HUES64 (cell line): ENCODE measurements at regions not wholly inside any gene's neighbourhood (a gene's known extent, or its start where the extent isn't known, plus 50 kb on each side); places are given as distances from the start of the nearest gene placed in this dataset.

Experiments used
- H3K27ac ChIP-seq: 2 replicates; pipeline ENCODE4 v1.7.0; 2013; ENCODE audit warnings: low read depth, low read length, inconsistent platforms
- H3K27me3 ChIP-seq: 2 replicates; pipeline ENCODE4 v1.6.1; 2013; ENCODE audit warnings: mild to moderate bottlenecking, low read length; ENCODE audit not compliant: insufficient read depth
- H3K36me3 ChIP-seq: 2 replicates; pipeline ENCODE4 v1.6.1; 2013; ENCODE audit warnings: mild to moderate bottlenecking, low read length; ENCODE audit not compliant: insufficient read depth
- H3K4me1 ChIP-seq: 2 replicates; pipeline ENCODE4 v1.6.1; 2013; ENCODE audit warnings: mild to moderate bottlenecking, low read length, moderate library complexity; ENCODE audit not compliant: insufficient read depth
- H3K4me3 ChIP-seq: 2 replicates; pipeline ENCODE4 v1.5.1; 2013; ENCODE audit warnings: mild to moderate bottlenecking, low read length, moderate library complexity
- H3K9ac ChIP-seq: 2 replicates; pipeline ENCODE4 v1.6.1; 2013; ENCODE audit warnings: mild to moderate bottlenecking, low read depth, low read length
- H3K9me3 ChIP-seq: 2 replicates; pipeline ENCODE4 v1.6.1; 2013; ENCODE audit warnings: low read depth, low read length; ENCODE audit not compliant: insufficient read depth
- WGBS: fragments of 150-250, 120-280 bp; methylation state at CpG from one replicate; pipeline ENCODE4 v1.1.7; 2013; ENCODE audit warnings: missing lambda C conversion rate; 5-methylcytosine and 5-hydroxymethylcytosine counted together

DNA sequence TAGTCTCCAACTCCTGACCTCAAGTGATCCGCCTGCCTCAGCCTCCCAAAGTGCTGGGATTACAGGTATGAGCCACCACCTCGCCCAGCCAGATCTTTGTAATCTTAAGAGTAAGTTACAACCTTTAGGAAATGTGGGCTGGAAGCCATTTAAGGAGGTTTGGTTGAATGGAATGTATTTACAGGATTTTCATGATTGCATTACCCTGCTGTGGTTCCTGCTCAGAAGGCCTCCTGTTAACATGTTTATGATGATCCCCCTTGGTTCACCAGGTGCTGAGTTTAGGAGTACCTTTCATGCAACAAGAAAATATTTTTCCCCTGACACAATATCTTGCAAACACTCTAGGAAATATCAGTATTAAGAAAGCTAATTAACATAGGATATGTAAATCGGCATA is 187.4 kb upstream of the SH3BP4 start:
- no peaks in the 10 kb centered on the region for H3K4me1 ChIP-seq
- peaks cover 10% of the 10 kb centered on the region; the same call in 1 of the 2 replicates for H3K9me3 ChIP-seq
- H3K4me3 ChIP-seq, result no peak overlapping the region
- no peak overlapping the region for H3K27ac ChIP-seq
- no peaks in the 10 kb centered on the region for H3K36me3 ChIP-seq
- H3K27me3 ChIP-seq, result no peaks in the 10 kb centered on the region
- H3K9ac ChIP-seq, result no peak overlapping the region
- 96% methylated on average over 3 of the region's 3 CpGs for WGBS

DNA sequence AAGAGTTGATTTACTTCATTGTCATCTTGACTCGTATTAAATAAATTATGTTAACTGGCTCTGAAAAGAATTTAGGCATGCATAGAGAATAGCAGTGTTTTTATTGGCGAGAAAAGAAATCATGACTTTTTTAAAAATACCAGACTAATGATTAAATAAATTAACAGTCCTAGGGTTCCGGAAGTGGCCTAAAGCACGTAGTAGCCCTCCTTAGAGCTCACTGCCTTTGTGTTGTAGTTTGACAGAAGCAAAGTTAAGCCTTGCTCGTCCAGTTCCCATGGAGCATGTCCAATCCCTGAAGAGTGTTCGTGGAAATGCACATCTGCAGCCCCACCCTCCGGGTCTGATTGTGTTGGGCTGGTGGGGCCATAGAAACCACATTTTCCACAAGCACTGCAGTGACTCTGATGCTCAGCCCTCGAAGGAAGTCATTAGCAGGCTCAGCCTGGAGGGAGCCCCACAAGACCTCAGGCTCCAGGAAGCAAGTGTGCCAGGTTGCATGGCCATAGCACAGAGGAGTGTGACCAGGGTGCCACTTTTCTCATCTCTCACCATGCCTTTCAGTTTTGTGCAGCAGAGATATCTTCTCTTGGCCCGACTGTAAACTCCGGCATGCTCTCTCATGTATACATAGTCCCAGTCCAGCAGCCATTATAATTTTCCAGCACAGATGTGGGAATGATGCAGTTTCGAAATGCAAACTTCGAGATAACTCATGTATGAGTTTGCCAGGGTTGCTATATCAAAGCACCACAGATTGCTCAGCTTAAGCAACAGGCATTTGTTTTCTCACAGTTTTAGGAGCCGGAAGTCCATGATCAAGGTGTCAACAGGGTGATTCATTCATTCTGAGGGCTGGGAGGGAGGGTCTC is 188.6 kb upstream of the SH3BP4 start:
- no peaks in the 10 kb centered on the region for H3K36me3 ChIP-seq
- WGBS, result 88% methylated on average over 12 of the region's 13 CpGs
- H3K27me3 ChIP-seq, result no peaks in the 10 kb centered on the region
- peaks cover 10% of the 10 kb centered on the region; the same call in 1 of the 2 replicates for H3K9me3 ChIP-seq
- H3K4me1 ChIP-seq, result no peaks in the 10 kb centered on the region
- H3K9ac ChIP-seq, result no peak overlapping the region
- no peak overlapping the region for H3K4me3 ChIP-seq
- no peak overlapping the region for H3K27ac ChIP-seq

DNA sequence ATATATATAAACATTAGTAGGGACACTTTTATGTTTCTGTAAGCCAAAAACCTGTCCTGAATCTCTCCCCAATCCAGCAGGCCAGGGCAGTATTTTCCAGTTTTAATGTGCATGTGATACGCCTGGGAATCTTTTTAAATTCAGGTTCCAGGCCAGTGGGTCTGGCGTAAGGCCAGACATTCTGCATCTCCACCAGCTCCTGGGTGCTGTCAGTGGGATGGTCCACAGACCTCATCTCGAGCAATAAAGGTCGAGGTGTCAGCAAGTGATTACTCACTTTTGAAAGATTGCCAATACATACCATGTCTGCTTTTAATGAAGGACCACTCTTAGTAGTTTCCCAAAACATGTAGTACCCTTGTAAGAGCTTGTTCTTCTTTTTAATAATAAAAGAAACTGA is 189.9 kb upstream of the SH3BP4 start:
- peaks cover 10% of the 10 kb centered on the region; the same call in 1 of the 2 replicates for H3K9me3 ChIP-seq
- H3K4me3 ChIP-seq, result no peak overlapping the region
- no peak overlapping the region for H3K27ac ChIP-seq
- H3K9ac ChIP-seq, result no peak overlapping the region
- no peaks in the 10 kb centered on the region for H3K27me3 ChIP-seq
- WGBS, result 87% methylated on average over 4 of the region's 4 CpGs
- no peaks in the 10 kb centered on the region for H3K36me3 ChIP-seq
- no peaks in the 10 kb centered on the region for H3K4me1 ChIP-seq

DNA sequence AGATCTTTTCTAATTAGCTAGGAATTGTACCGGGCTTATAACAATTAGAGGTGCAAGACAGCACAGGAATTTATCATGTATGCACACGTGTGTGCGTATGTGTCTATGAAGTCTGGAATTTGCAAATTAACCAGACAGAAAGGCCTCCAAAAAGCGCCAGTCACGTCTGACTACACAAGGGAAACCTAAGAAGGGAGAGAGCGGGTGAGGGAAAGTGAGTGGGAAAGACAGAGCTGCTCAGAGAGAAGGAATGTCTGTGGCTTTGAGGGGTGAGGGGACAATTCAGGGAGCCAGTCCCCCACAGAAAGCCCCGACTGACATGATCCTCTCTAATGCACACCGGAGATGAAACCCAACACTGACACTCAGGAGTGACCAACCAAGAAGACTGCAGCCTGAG is 197.7 kb upstream of the SH3BP4 start:
- Histone ChIP-seq H3K4me3 (no peak overlapping the region), H3K27me3 (no peaks in the 10 kb centered on the region), H3K9me3 (no peaks in the 10 kb centered on the region), H3K36me3 (no peaks in the 10 kb centered on the region), H3K27ac (no peak overlapping the region), H3K9ac (no peak overlapping the region), H3K4me1 (no peaks in the 10 kb centered on the region)
- WGBS, result 92% methylated on average over 8 of the region's 8 CpGs

DNA sequence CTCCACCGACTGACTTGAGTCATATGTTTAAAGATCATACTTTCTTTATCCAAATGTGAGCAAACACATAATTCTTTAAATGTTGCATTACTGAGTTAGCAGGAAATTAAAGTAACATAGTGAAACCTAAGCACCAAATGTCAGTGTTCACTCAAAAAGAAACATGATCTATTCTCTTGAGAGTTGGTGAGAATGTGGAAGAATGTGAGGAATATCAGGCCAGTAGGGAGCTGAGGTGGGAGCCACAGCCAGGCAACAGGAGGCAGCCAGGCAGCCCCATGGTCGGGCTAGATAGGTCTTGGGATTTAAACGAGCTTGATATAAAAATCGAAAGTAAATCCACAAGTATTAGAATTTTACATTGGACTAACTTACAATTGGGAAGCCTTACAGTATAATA is 198.1 kb upstream of the SH3BP4 start:
- H3K9ac ChIP-seq, result no peak overlapping the region
- no peak overlapping the region for H3K27ac ChIP-seq
- WGBS, result 88% methylated on average over 2 of the region's 4 CpGs
- H3K9me3 ChIP-seq, result no peaks in the 10 kb centered on the region
- H3K4me1 ChIP-seq, result no peaks in the 10 kb centered on the region
- H3K36me3 ChIP-seq, result no peaks in the 10 kb centered on the region
- no peaks in the 10 kb centered on the region for H3K27me3 ChIP-seq
- H3K4me3 ChIP-seq, result no peak overlapping the region

DNA sequence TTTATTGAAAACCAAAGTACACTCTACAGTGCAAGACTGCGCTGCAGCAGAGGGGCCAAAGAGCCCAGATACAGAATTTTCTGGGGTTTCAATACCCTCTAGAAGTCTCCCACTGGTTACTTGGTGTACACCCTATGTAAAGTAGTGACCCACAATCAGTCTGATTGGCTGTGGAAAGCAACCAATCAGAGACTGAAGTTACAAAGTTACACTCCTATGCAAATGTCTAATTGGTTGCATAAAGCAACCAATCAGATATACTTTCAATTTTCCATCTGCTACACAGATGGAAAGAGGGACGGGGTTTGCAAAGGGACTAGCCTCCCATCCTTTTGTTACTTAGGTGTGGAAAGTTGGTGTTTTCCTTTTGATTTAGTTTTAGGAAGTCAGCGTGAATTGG is 198.9 kb upstream of the SH3BP4 start:
- H3K4me1 ChIP-seq, result no peaks in the 10 kb centered on the region
- no peak overlapping the region for H3K9ac ChIP-seq
- no peaks in the 10 kb centered on the region for H3K36me3 ChIP-seq
- no peak overlapping the region for H3K4me3 ChIP-seq
- H3K27ac ChIP-seq, result no peak overlapping the region
- WGBS, result 96% methylated on average over 3 of the region's 3 CpGs
- H3K27me3 ChIP-seq, result no peaks in the 10 kb centered on the region
- H3K9me3 ChIP-seq, result 0 out of 2 replicates have a peak, but pooled peaks cover 4% of the 10 kb centered on the region

DNA sequence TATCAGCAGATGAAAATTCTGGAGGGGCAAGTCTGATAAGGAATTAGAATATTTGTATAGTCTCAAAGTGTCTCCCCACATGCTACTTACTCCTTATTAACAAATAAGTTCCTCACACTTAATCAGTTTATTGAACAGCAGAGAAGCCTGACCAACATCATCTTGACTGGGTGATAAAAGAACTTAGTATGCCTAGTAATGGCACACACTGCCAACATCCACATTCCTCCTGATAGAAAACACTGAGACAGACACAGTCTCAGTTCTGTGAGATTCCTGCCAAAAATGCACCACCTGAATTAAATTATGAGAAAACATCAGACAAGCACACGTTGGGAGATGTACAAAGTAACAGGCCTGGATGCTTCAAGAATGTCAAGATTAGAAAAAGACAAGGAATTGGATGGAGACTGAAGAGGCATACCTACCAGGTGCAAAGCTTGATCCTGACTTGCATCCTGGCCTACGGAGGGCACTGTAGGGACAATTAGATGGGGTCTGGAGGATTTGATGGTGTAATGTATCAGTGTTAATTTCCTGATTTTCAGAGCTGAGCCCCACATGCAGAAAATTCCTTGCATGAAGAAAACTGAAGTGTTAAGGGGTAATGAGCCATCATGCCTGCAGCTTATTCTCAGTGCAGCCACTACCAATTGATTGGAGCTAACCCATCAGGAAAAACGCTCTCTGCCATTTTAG is 200.4 kb upstream of the SH3BP4 start:
- WGBS, result 70% methylated on average over 3 of the region's 3 CpGs
- 0 out of 2 replicates have a peak, but pooled peaks cover 4% of the 10 kb centered on the region for H3K9me3 ChIP-seq
- no peaks in the 10 kb centered on the region for H3K27me3 ChIP-seq
- no peak overlapping the region for H3K4me3 ChIP-seq
- no peak overlapping the region for H3K9ac ChIP-seq
- H3K36me3 ChIP-seq, result no peaks in the 10 kb centered on the region
- H3K4me1 ChIP-seq, result no peaks in the 10 kb centered on the region
- no peak overlapping the region for H3K27ac ChIP-seq

DNA sequence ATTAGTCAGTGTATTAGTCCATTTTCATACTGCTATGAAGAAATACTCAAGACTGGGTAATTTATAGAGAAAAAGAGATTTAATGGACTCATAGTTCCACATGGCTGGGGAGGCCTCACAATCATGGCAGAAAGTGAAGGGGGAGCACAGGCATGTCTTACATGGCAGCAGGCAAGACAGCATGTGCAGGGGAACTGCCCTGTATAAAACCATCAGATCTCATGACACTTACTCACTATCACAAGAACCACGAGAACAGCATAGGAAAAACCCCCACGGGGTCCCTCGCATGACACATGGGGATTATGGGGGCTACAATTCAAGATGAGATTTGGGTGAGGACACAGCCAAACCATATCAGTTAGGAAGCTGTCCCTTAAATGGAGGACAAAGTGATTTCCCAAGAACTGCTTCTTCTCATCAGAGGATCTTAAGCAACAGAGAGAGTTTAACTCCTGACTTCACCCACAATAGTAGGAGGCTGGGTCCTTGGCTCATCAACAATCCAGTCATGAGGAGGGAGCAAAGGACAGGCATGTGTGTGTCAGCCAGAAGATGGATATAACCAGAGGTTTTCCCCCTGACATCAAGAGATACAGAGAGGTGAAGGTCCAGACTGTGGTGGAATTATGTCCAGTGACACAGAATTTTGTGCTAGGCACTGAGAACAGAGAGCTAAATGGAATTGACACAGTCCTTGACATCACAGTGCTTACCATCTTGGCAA is 203.8 kb upstream of the SH3BP4 start:
- Histone ChIP-seq H3K9ac (no peak overlapping the region), H3K27me3 (no peaks in the 10 kb centered on the region), H3K9me3 (0 out of 2 replicates have a peak, but pooled peaks cover 4% of the 10 kb centered on the region), H3K36me3 (no peaks in the 10 kb centered on the region), H3K4me3 (no peak overlapping the region), H3K4me1 (no peaks in the 10 kb centered on the region), H3K27ac (no peak overlapping the region)
- WGBS, result 83% methylated on average over 3 of the region's 3 CpGs

DNA sequence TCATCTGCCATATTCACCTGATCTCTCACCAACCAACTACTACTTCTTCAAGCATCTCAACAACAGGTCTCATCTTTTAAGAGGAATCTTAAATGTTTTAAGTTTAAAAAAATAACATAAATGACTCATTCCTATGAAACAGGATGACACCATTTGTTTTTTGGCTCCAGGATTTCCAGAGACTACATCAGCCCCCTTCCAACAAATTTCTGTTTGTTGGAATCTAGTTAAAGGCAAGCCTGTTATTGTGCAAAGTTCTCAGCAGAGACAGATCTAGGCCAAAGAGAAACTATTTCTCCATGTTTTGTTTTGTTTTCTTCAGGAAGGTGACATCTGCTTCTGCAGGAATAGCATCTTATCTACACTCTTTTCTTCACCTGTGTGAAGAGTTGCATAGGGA is 204.8 kb upstream of the SH3BP4 start:
- Histone ChIP-seq H3K9ac (no peak overlapping the region), H3K4me1 (no peaks in the 10 kb centered on the region), H3K36me3 (no peaks in the 10 kb centered on the region), H3K27me3 (no peaks in the 10 kb centered on the region), H3K27ac (no peak overlapping the region), H3K9me3 (0 out of 2 replicates have a peak, but pooled peaks cover 4% of the 10 kb centered on the region), H3K4me3 (no peak overlapping the region)

DNA sequence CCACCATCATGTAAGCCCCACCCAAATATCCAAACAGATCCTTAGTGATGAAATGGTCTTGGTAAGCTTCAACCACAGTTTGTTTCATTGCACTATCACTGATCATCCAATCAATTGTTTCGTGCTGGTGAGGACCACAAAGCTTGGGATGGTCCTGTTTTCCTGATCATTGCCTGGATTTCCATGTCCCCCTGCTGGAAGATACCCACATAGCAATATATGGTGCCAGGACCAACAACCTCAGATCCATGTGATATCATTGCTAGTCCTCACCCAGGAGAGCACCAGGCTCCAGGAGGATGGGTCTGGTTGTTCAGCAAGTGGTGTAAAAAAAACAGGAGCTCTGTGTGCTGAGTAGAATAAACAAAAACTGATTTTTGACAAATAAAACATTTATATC is 206.5 kb upstream of the SH3BP4 start:
- no peaks in the 10 kb centered on the region for H3K4me1 ChIP-seq
- WGBS, result 96% methylated on average over 1 of the region's 1 CpG
- H3K9me3 ChIP-seq, result 0 out of 2 replicates have a peak, but pooled peaks cover 4% of the 10 kb centered on the region
- no peaks in the 10 kb centered on the region for H3K36me3 ChIP-seq
- H3K4me3 ChIP-seq, result no peak overlapping the region
- no peak overlapping the region for H3K27ac ChIP-seq
- no peak overlapping the region for H3K9ac ChIP-seq
- H3K27me3 ChIP-seq, result no peaks in the 10 kb centered on the region

DNA sequence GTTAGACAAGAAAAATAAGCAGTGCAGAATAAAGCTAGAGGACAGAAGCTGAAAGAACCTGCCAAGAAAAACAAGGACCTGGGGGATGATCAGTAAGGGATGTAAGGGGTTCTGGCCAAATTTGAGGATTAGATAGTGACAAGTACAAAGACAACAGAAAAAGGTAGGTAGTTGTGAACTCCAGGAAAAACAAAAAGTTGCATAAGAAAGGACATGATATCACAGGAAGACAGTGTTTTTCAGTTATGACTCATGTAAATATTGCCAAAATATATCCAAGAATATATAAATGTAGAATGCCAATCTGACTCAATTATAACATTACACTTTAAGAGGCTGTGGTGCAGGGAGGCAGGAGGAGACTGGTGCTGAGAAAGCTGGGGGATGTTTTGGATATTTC is 209.8 kb upstream of the SH3BP4 start:
- H3K9me3 ChIP-seq, result no peaks in the 10 kb centered on the region
- H3K36me3 ChIP-seq, result no peaks in the 10 kb centered on the region
- no peaks in the 10 kb centered on the region for H3K4me1 ChIP-seq
- H3K9ac ChIP-seq, result no peak overlapping the region
- H3K27me3 ChIP-seq, result no peaks in the 10 kb centered on the region
- H3K4me3 ChIP-seq, result no peak overlapping the region
- H3K27ac ChIP-seq, result no peak overlapping the region
